ENCODE measurements at regions not wholly inside any gene's neighbourhood (a gene's known extent, or its start where the extent isn't known, plus 50 kb on each side); places are given as distances from the start of the nearest gene placed in this dataset.

DNA sequence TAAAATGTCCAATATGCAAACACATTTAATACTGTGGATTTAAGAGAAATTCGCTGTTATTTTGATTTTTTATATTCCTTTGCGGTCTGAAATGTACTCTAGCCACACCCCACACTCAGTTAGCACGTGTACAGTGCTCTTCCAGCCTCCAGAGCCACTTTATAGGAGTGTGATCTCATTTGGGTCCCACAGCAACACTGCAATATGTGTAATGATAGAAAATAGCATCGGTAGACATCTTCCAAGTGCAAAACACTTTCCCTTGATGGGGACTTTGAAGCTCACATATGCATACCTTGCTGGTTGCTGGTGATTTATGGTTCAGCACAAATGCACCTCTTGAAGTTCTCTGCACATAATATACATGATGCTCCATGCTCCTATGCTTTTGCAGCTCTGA, 148.3 kb downstream of the GAS1 start:
- no peaks in the 10 kb centered on the region for H3K4me1 ChIP-seq (ENCODE audit: control insufficient read depth in 3 of 3, insufficient read depth in 2 of 3, low read depth in 1 of 3, low read length in 2 of 3)
- H3K9me3 ChIP-seq (ENCODE audit: control insufficient read depth in 2 of 2, insufficient read depth in 1 of 2, low read depth in 1 of 2, low read length in 1 of 2), result no peaks in the 10 kb centered on the region
- 70 to 80% (median 79%) methylated on average over 4 of the region's 4 CpGs for WGBS, 3 donors
- no peak for DNase-seq
- H3K4me3 ChIP-seq (ENCODE audit: low read depth in 1 of 3, low read length in 3 of 3), result no peak overlapping the region
- no peak for FAIRE-seq
- no peak overlapping the region for H3K27ac ChIP-seq (ENCODE audit: low read depth in 1 of 3, low read length in 2 of 3)
- no peaks in the 10 kb centered on the region for H3K27me3 ChIP-seq (ENCODE audit: control insufficient read depth in 3 of 3, insufficient read depth in 3 of 3, low read length in 3 of 3)
- no peaks in the 10 kb centered on the region for H3K36me3 ChIP-seq (ENCODE audit: control insufficient read depth in 3 of 3, insufficient read depth in 2 of 3, low read depth in 1 of 3, low read length in 3 of 3)

DNA sequence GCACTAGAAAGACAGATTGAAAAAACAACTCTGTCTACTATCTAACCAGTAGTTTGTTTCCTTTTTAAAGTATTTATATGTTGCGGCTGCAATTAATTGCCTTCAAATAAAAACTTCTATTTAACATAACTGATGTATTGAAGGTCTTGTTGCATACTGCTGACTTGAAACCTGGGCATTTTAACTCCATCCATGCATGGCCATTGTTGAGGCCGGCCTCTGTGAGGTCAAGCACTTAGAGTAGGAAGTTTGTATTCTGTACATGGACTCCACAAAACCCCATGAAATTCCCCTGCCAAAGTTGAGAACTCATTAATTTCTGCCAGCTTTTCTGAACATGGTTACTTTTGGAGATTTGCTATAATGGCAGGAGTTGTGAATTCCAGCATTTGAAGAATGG, 150.6 kb downstream of the GAS1 start:
- 90 to 95% (median 91%) methylated on average over 2 of the region's 2 CpGs for WGBS, 3 donors
- FAIRE-seq (no peak), DNase-seq (no peak)
- Histone ChIP-seq H3K36me3 (ENCODE audit: control insufficient read depth in 3 of 3, insufficient read depth in 2 of 3, low read depth in 1 of 3, low read length in 3 of 3) (no peaks in the 10 kb centered on the region), H3K4me3 (ENCODE audit: low read depth in 1 of 3, low read length in 3 of 3) (no peak overlapping the region), H3K9me3 (ENCODE audit: control insufficient read depth in 2 of 2, insufficient read depth in 1 of 2, low read depth in 1 of 2, low read length in 1 of 2) (no peaks in the 10 kb centered on the region), H3K27ac (ENCODE audit: low read depth in 1 of 3, low read length in 2 of 3) (no peak overlapping the region), H3K27me3 (ENCODE audit: control insufficient read depth in 3 of 3, insufficient read depth in 3 of 3, low read length in 3 of 3) (no peaks in the 10 kb centered on the region), H3K4me1 (ENCODE audit: control insufficient read depth in 3 of 3, insufficient read depth in 2 of 3, low read depth in 1 of 3, low read length in 2 of 3) (no peaks in the 10 kb centered on the region)

DNA sequence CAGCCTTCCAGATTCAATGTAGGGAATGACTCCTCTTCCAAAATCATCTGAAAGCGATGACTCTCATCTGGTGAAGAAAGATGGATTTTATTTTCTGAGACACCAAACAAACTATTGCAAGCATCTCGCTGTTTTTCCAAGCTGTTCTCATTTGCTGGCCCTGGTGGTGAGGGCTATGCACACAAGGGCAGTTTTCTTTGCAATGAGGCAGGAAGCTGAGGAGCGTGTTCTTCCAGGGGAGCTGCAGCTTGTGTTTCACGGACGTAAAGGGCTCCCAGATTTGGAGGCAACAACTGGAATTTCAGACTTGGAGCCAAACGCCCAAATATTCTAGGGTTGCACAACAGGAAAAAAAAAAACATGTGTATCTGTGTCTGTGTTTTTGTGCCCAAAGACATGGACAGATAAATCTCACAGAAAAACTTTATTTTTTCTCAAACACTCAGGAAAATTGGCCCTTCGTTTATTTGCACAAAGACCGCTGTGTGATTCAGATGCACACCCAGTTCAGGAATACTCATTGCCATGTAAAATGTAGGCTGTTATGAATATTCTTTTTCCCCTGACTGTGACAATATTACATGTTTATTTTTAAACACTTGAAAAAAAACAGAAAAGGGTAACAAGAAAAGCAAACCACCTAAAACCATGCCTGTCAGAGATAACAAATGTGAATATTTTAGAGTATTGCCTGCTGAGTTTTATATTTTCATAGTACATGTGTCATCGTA, 151.3 kb downstream of the GAS1 start:
- WGBS, 3 donors, result 62 to 83% (median 76%) methylated on average over 9 of the region's 9 CpGs
- Histone ChIP-seq H3K27ac (ENCODE audit: low read depth in 1 of 3, low read length in 2 of 3) (no peak overlapping the region), H3K9me3 (ENCODE audit: control insufficient read depth in 2 of 2, insufficient read depth in 1 of 2, low read depth in 1 of 2, low read length in 1 of 2) (no peaks in the 10 kb centered on the region), H3K36me3 (ENCODE audit: control insufficient read depth in 3 of 3, insufficient read depth in 2 of 3, low read depth in 1 of 3, low read length in 3 of 3) (no peaks in the 10 kb centered on the region), H3K27me3 (ENCODE audit: control insufficient read depth in 3 of 3, insufficient read depth in 3 of 3, low read length in 3 of 3) (no peaks in the 10 kb centered on the region), H3K4me1 (ENCODE audit: control insufficient read depth in 3 of 3, insufficient read depth in 2 of 3, low read depth in 1 of 3, low read length in 2 of 3) (no peaks in the 10 kb centered on the region), H3K4me3 (ENCODE audit: low read depth in 1 of 3, low read length in 3 of 3) (no peak overlapping the region)
- no peak for DNase-seq
- no peak for FAIRE-seq

DNA sequence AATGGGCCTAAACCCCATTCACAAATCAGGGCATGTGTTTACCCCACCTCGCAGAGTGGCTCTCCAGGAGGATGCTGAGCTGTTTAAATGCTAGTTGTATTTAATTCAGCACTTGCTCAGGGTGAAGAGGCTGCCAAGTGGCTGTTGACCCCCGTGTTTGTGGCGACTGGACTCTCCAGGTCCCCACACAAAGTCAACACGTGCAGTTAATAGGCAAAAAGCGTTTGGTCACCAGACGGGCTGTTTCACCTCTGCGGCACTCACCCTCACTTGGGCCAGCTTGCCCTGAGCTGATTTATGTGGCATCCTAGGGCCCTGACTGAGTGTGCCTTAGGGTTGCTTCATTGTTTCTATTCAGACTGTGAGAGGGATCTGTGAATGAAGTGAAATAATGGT, 152.3 kb downstream of the GAS1 start:
- no peak for DNase-seq

DNA sequence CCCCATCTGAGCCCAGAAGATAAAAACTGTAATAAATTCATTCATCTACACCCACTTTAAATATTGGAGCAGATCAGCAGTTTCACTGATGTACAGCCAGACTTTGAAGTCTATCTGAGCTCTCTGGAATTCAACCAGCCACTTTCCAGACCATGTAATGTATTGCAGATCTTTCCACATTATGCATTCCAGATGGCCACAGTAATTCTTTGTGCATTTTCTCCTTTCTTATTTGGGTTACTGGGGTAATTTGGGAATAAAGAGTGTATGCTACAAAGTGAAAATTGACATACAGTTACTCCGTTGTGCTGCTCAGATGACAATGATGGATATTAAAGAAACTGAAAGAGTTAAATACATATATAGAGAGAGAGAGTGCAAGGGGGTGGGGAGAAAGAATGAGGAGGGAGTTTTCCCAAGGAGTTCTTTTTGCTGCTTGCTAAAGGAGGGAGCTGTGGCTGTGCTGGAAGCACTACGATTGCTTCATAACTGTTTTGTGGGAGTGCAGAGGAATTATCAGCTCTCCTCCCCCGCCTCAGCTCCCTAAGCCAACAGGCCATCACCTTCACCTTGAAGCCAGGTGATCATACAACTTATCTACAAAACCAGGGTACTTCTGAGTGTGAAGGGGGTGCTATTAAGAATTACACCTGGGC, 152.8 kb downstream of the GAS1 start:
- Histone ChIP-seq H3K4me3 (ENCODE audit: low read depth in 1 of 3, low read length in 3 of 3) (no peak overlapping the region), H3K27ac (ENCODE audit: low read depth in 1 of 3, low read length in 2 of 3) (peak overlapping the region in 1 of 3 donors; percentile 42), H3K27me3 (ENCODE audit: control insufficient read depth in 3 of 3, insufficient read depth in 3 of 3, low read length in 3 of 3) (peaks cover 0 to 3% (median 0%) of the 10 kb centered on the region in 3 donors), H3K4me1 (ENCODE audit: control insufficient read depth in 3 of 3, insufficient read depth in 2 of 3, low read depth in 1 of 3, low read length in 2 of 3) (no peaks in the 10 kb centered on the region), H3K36me3 (ENCODE audit: control insufficient read depth in 3 of 3, insufficient read depth in 2 of 3, low read depth in 1 of 3, low read length in 3 of 3) (no peaks in the 10 kb centered on the region), H3K9me3 (ENCODE audit: control insufficient read depth in 2 of 2, insufficient read depth in 1 of 2, low read depth in 1 of 2, low read length in 1 of 2) (no peaks in the 10 kb centered on the region)
- FAIRE-seq (no peak), DNase-seq (peak in 1 of 2 donors; percentile 11)
- WGBS, 3 donors, result 53 to 75% (median 69%) methylated on average over 3 of the region's 3 CpGs

More for the DNA sequence above, 152.3 kb downstream of the GAS1 start:
- Histone ChIP-seq H3K36me3 (ENCODE audit: control insufficient read depth in 3 of 3, insufficient read depth in 2 of 3, low read depth in 1 of 3, low read length in 3 of 3) (no peaks in the 10 kb centered on the region), H3K4me1 (ENCODE audit: control insufficient read depth in 3 of 3, insufficient read depth in 2 of 3, low read depth in 1 of 3, low read length in 2 of 3) (no peaks in the 10 kb centered on the region), H3K9me3 (ENCODE audit: control insufficient read depth in 2 of 2, insufficient read depth in 1 of 2, low read depth in 1 of 2, low read length in 1 of 2) (no peaks in the 10 kb centered on the region), H3K27ac (ENCODE audit: low read depth in 1 of 3, low read length in 2 of 3) (peak overlapping the region in 1 of 3 donors; percentile 42), H3K4me3 (ENCODE audit: low read depth in 1 of 3, low read length in 3 of 3) (no peak overlapping the region), H3K27me3 (ENCODE audit: control insufficient read depth in 3 of 3, insufficient read depth in 3 of 3, low read length in 3 of 3) (no peaks in the 10 kb centered on the region)
- no peak for FAIRE-seq
- WGBS, 3 donors, result 74 to 79% (median 76%) methylated on average over 7 of the region's 7 CpGs

DNA sequence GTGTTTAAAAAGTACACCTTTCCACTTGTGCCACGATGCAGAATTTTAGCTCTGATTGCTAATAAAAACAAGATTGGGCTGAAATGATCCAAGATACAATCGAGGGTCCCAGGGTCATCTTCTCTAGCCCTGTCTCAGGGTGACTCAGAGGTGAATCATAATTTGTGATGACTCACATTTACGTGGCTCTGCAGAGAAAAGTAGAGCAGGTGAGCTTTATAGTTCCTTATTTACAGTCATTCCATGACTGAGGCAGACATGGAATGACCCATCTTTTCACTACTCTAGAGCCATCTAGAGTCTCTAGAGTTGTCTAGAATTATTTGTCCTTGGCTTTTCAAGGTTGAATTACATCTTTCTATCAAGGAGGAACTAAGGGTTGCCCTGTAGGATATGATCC, 155.2 kb downstream of the GAS1 start:
- Histone ChIP-seq H3K27me3 (ENCODE audit: control insufficient read depth in 3 of 3, insufficient read depth in 3 of 3, low read length in 3 of 3) (peaks cover 0 to 3% (median 0%) of the 10 kb centered on the region in 3 donors), H3K9me3 (ENCODE audit: control insufficient read depth in 2 of 2, insufficient read depth in 1 of 2, low read depth in 1 of 2, low read length in 1 of 2) (no peaks in the 10 kb centered on the region), H3K27ac (ENCODE audit: low read depth in 1 of 3, low read length in 2 of 3) (no peak overlapping the region), H3K4me3 (ENCODE audit: low read depth in 1 of 3, low read length in 3 of 3) (no peak overlapping the region), H3K36me3 (ENCODE audit: control insufficient read depth in 3 of 3, insufficient read depth in 2 of 3, low read depth in 1 of 3, low read length in 3 of 3) (no peaks in the 10 kb centered on the region), H3K4me1 (ENCODE audit: control insufficient read depth in 3 of 3, insufficient read depth in 2 of 3, low read depth in 1 of 3, low read length in 2 of 3) (no peaks in the 10 kb centered on the region)
- WGBS, 3 donors, result 13 to 53% (median 25%) methylated on average over 3 of the region's 3 CpGs
- DNase-seq (peak in 1 of 2 donors; percentile 30), FAIRE-seq (no peak)

DNA sequence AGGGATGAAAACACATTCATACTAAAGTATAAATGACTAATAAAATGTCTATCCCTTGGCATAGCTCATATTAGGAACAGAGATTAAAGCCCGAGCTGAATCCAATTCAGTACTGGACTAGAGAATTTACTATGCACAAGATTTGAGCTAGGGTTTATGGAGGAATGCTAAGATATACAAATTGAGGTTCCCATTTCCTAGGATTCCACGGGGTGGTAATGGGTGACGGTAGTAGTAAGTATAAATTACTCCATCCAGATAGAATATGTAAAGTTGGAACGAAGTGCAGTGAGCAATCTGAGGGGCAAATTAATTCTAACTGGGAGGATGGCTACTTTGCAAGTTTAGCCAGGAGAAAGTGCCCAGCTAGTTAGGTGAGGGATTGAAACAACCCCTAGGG, 156.5 kb downstream of the GAS1 start:
- Histone ChIP-seq H3K27ac (ENCODE audit: low read depth in 1 of 3, low read length in 2 of 3) (no peak overlapping the region), H3K9me3 (ENCODE audit: control insufficient read depth in 2 of 2, insufficient read depth in 1 of 2, low read depth in 1 of 2, low read length in 1 of 2) (no peaks in the 10 kb centered on the region), H3K36me3 (ENCODE audit: control insufficient read depth in 3 of 3, insufficient read depth in 2 of 3, low read depth in 1 of 3, low read length in 3 of 3) (no peaks in the 10 kb centered on the region), H3K27me3 (ENCODE audit: control insufficient read depth in 3 of 3, insufficient read depth in 3 of 3, low read length in 3 of 3) (peaks cover 0 to 3% (median 0%) of the 10 kb centered on the region in 3 donors), H3K4me1 (ENCODE audit: control insufficient read depth in 3 of 3, insufficient read depth in 2 of 3, low read depth in 1 of 3, low read length in 2 of 3) (no peaks in the 10 kb centered on the region), H3K4me3 (ENCODE audit: low read depth in 1 of 3, low read length in 3 of 3) (no peak overlapping the region)
- no peak for FAIRE-seq
- 84 to 91% (median 86%) methylated on average over 4 of the region's 4 CpGs for WGBS, 3 donors
- no peak for DNase-seq

DNA sequence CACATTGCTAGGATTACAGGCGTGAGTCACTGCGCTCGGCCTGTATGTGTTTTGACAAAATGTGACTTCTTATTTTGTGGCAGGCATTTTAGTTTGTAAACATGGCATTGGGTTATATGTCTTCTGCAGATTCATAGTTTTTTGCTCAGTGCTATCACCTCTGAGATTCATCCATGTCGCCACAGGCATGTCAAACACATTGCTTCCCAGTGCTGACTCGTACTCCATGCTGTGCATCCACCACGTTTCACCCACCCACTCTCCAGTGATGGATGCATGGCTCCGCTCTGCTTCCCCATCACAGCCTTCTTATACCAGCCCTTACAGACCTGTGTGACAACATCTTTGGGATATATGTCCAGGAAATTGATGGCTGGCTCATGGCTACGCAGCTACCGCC, 158.8 kb downstream of the GAS1 start:
- Histone ChIP-seq H3K27me3 (ENCODE audit: control insufficient read depth in 3 of 3, insufficient read depth in 3 of 3, low read length in 3 of 3) (peaks cover 0 to 3% (median 0%) of the 10 kb centered on the region in 3 donors), H3K9me3 (ENCODE audit: control insufficient read depth in 2 of 2, insufficient read depth in 1 of 2, low read depth in 1 of 2, low read length in 1 of 2) (no peaks in the 10 kb centered on the region), H3K27ac (ENCODE audit: low read depth in 1 of 3, low read length in 2 of 3) (no peak overlapping the region), H3K4me1 (ENCODE audit: control insufficient read depth in 3 of 3, insufficient read depth in 2 of 3, low read depth in 1 of 3, low read length in 2 of 3) (no peaks in the 10 kb centered on the region), H3K36me3 (ENCODE audit: control insufficient read depth in 3 of 3, insufficient read depth in 2 of 3, low read depth in 1 of 3, low read length in 3 of 3) (no peaks in the 10 kb centered on the region), H3K4me3 (ENCODE audit: low read depth in 1 of 3, low read length in 3 of 3) (no peak overlapping the region)
- 81 to 91% (median 85%) methylated on average over 9 of the region's 9 CpGs for WGBS, 3 donors
- FAIRE-seq (no peak), DNase-seq (no peak)

All from small intestine (tissue), 7 donors.